Neuron (in vitro differentiated cells): ENCODE measurements at regions not wholly inside any gene's neighbourhood (a gene's known extent, or its start where the extent isn't known, plus 50 kb on each side); places are given as distances from the start of the nearest gene placed in this dataset.

ENCODE experiments used
- H2AFZ ChIP-seq: one replicate; pipeline ENCODE4 v1.6.1; 2013; ENCODE audit warnings: low read depth, mild to moderate bottlenecking, inconsistent platforms, low read length, moderate library complexity
- H3K27me3 ChIP-seq: one replicate; pipeline ENCODE4 v1.6.1; 2013; ENCODE audit warnings: low read length; ENCODE audit not compliant: insufficient read depth
- H3K36me3 ChIP-seq: one replicate; pipeline ENCODE4 v1.6.1; 2013; ENCODE audit warnings: low read length; ENCODE audit not compliant: insufficient read depth
- H3K4me1 ChIP-seq: one replicate; pipeline ENCODE4 v1.6.1; 2013; ENCODE audit warnings: low read length; ENCODE audit not compliant: insufficient read depth
- H3K4me3 ChIP-seq: 2 replicates; pipeline ENCODE4 v1.5.1; 2013; ENCODE audit warnings: mild to moderate bottlenecking, low read length, moderate library complexity
- H3K9me3 ChIP-seq: one replicate; pipeline ENCODE4 v1.6.1; 2013; ENCODE audit warnings: low read length

DNA sequence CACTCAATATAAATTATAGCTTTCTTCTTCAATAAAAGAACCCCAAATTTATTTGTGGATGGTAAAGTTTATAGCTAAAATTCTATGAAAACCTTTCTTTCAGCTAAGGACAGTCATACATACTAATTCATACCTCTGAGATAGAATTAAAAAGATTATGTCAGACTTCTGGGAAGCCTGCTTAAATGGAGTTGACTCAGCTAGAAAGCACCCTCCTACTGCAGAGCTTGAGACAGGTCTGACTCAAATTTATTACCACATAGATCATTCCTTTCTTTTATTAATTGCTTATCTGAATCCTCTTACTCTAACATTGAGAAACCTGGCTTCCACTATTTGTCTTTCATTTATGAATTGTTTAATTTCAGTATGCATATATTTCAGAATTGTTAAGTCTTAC lies 1007.0 kb upstream of the LRFN5 start:
- Histone ChIP-seq H3K4me1 (peaks cover 4% of the 10 kb centered on the region), H3K4me3 (no peak overlapping the region), H3K36me3 (no peaks in the 10 kb centered on the region), H3K9me3 (no peaks in the 10 kb centered on the region), H2AFZ (peak overlapping the region; percentile 31), H3K27me3 (no peaks in the 10 kb centered on the region)

DNA sequence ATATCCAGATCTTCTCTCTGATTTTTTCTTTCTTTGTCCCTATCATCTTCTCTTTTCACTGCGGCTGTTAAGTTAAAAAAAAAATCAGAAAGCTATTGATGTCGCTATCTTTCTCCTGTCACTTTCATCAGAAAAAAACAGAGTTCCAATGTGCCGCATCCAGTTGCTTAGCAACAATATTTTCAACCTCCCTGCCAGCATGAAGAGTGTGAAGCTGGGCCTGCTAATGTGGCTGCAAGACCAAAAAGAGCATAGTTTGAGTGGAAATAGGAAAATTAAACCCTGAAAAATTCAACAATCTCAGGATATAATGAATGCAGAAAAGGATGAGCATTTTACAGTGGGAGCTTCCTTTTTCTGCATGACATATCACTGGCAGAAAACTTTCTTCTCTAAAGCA lies 1025.4 kb upstream of the LRFN5 start:
- peaks cover 13% of the 10 kb centered on the region for H3K4me1 ChIP-seq
- H3K9me3 ChIP-seq = no peaks in the 10 kb centered on the region
- H2AFZ ChIP-seq = peak overlapping the region; percentile 61
- H3K4me3 ChIP-seq = peak overlapping the region; percentile 13
- H3K27me3 ChIP-seq = no peaks in the 10 kb centered on the region
- H3K36me3 ChIP-seq = no peaks in the 10 kb centered on the region

- Histone ChIP-seq H3K4me3 (no peak overlapping the region), H3K36me3 (no peaks in the 10 kb centered on the region), H3K9me3 (no peaks in the 10 kb centered on the region), H3K4me1 (peaks cover 13% of the 10 kb centered on the region), H3K27me3 (no peaks in the 10 kb centered on the region), H2AFZ (no peak overlapping the region)
Observed at GRCh38 chr14:40576880-40577478, 1029.7 kb upstream of the LRFN5 start.

DNA sequence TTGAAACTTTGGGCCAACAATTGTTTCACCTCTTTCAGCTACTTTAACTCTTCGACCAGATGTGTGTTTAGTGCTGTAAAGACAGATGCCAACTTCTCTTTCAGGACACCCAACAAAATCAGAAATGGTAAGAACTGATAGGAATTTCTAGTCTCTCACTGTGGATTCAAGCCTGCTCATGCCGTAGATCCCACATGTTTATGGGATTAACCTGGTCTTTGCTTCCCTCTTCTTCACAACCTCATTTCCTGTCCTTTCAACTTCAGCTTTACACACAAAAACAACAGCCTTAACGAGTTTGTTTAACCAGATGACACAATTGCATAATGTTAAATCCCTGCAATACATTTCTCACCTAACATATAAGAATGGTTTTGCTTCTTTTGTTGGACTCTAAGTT lies 1031.9 kb upstream of the LRFN5 start:
- Histone ChIP-seq H2AFZ (no peak overlapping the region), H3K4me1 (no peaks in the 10 kb centered on the region), H3K27me3 (no peaks in the 10 kb centered on the region), H3K9me3 (no peaks in the 10 kb centered on the region), H3K4me3 (no peak overlapping the region), H3K36me3 (no peaks in the 10 kb centered on the region)

DNA sequence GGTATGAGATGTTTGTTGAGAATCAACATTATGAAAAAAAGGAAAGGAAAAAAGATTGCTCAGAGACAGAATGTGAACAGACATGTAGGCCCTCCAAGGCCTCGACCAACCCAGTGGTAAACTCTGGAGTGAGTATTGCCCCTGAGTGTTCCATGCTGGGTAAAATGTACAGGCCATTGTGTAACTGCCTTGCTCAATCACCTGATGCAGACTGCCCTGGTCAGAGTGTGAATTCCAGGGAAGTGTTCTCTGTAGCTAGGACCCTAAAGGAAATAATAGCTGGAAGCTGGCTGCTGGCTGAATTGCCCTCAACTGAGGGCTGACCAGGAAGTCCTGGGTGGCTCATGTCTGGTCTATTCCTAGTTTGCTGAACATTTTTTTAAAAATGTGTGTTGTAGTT lies 1081.4 kb upstream of the LRFN5 start:
- no peak overlapping the region for H3K4me3 ChIP-seq
- H3K9me3 ChIP-seq = no peaks in the 10 kb centered on the region
- no peaks in the 10 kb centered on the region for H3K4me1 ChIP-seq
- H3K36me3 ChIP-seq = no peaks in the 10 kb centered on the region
- no peaks in the 10 kb centered on the region for H3K27me3 ChIP-seq
- no peak overlapping the region for H2AFZ ChIP-seq

DNA sequence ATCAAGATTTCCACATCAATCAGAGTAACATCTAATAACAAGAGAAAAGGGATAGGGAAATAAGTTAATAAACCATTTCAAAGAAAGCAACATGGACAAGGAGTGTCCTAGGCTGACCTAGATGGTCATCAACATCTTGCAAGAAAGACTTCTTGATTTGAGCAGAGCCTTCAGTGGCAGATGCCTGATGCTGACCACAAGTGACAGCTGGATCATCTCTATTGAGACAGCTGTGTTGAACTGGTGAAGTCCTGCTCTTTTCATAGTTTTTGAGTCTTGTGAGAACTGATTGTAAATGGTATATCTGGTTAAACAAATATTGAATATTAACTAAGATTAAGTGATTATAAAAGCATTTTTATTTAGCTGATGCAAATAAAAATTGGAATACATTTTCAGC lies 1083.6 kb upstream of the LRFN5 start:
- no peaks in the 10 kb centered on the region for H3K9me3 ChIP-seq
- H3K27me3 ChIP-seq = no peaks in the 10 kb centered on the region
- no peaks in the 10 kb centered on the region for H3K36me3 ChIP-seq
- H3K4me3 ChIP-seq = no peak overlapping the region
- H2AFZ ChIP-seq = no peak overlapping the region
- H3K4me1 ChIP-seq = no peaks in the 10 kb centered on the region

DNA sequence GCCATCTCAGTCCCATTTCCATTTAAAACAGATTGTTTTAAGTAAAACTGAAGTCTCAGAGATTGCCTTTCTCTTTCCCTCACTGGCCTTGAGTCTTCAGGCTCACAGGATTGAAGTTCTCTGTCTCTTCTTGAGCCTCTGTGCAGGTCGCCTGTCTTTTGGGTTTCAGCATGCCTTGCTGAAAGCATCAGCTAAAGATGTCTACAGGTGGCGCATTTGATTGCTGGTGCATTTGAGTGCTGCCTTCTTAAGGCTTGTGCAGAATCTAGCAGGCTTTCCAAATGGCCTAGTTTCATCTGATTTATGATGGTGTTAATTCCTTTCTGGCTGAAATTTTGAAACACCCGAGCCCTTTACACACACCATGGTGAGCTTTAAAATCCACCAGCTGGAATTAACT lies 1062.2 kb upstream of the FBXO33 start:
- Histone ChIP-seq H3K4me1 (no peaks in the 10 kb centered on the region), H3K27me3 (no peaks in the 10 kb centered on the region), H3K9me3 (no peaks in the 10 kb centered on the region), H3K36me3 (no peaks in the 10 kb centered on the region), H2AFZ (no peak overlapping the region), H3K4me3 (no peak overlapping the region)

GRCh38 chr14:40487824-40488223 lies 1055.6 kb upstream of the FBXO33 start:
- Histone ChIP-seq H2AFZ (no peak overlapping the region), H3K9me3 (no peaks in the 10 kb centered on the region), H3K36me3 (no peaks in the 10 kb centered on the region), H3K4me3 (no peak overlapping the region), H3K27me3 (no peaks in the 10 kb centered on the region), H3K4me1 (no peaks in the 10 kb centered on the region)

GRCh38 chr14:40485688-40486087 lies 1053.5 kb upstream of the FBXO33 start:
- H3K36me3 ChIP-seq = no peaks in the 10 kb centered on the region
- no peak overlapping the region for H3K4me3 ChIP-seq
- H2AFZ ChIP-seq = no peak overlapping the region
- no peaks in the 10 kb centered on the region for H3K4me1 ChIP-seq
- H3K27me3 ChIP-seq = no peaks in the 10 kb centered on the region
- no peaks in the 10 kb centered on the region for H3K9me3 ChIP-seq

DNA sequence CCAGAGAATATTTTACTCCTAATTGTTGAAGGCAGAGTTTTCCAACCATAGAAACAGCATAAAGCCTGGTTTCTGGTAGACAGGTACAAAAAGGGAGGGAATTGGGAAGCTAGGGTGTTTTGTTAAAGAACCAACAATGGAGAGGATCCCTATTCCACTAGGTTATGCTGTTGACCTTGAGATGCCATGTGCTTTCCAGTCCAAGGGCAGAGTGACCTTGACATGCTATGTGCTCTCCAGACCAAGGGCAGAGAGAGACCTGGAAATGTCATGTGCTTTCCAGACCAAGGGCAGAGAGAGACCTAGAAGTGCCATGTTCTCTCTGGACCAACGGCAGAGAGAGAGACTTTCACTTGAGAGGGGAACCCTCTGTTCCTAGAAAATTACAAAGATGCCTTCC lies 1043.8 kb upstream of the FBXO33 start:
- Histone ChIP-seq H2AFZ (no peak overlapping the region), H3K4me1 (peaks cover 3% of the 10 kb centered on the region), H3K4me3 (no peak overlapping the region), H3K9me3 (peaks cover 14% of the 10 kb centered on the region), H3K36me3 (no peaks in the 10 kb centered on the region), H3K27me3 (no peaks in the 10 kb centered on the region)

DNA sequence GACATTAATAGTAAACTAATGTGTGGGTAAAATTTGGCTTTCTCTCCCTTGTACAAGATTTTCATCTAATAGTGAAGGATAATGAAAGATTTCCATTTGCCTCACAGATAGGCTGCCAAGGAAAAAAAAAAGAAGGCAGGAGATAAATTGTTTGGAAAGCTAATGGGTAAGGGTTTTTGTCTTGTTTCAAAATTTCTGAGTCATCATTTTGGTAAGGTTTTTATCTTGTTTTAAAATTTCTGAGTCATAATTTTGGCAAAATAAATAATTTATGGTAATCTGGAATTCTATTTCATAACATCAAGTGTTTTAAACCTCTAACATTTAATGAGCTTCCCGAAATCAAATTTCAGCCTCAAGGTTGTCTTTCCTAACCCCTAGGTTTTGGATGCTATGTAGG lies 1035.7 kb upstream of the FBXO33 start:
- H3K4me1 ChIP-seq = no peaks in the 10 kb centered on the region
- H3K27me3 ChIP-seq = no peaks in the 10 kb centered on the region
- no peak overlapping the region for H3K4me3 ChIP-seq
- no peak overlapping the region for H2AFZ ChIP-seq
- no peaks in the 10 kb centered on the region for H3K36me3 ChIP-seq
- peaks cover 7% of the 10 kb centered on the region for H3K9me3 ChIP-seq

- Histone ChIP-seq H3K9me3 (peaks cover 3% of the 10 kb centered on the region), H2AFZ (no peak overlapping the region), H3K36me3 (no peaks in the 10 kb centered on the region), H3K4me1 (no peaks in the 10 kb centered on the region), H3K4me3 (no peak overlapping the region), H3K27me3 (no peaks in the 10 kb centered on the region)
Observed at GRCh38 chr14:40464531-40464930, 1032.3 kb upstream of the FBXO33 start.

- no peaks in the 10 kb centered on the region for H3K27me3 ChIP-seq
- no peak overlapping the region for H3K4me3 ChIP-seq
- H2AFZ ChIP-seq = no peak overlapping the region
- H3K36me3 ChIP-seq = no peaks in the 10 kb centered on the region
- H3K4me1 ChIP-seq = no peaks in the 10 kb centered on the region
- H3K9me3 ChIP-seq = peaks cover 3% of the 10 kb centered on the region
Observed at GRCh38 chr14:40463886-40464285, 1031.7 kb upstream of the FBXO33 start.

DNA sequence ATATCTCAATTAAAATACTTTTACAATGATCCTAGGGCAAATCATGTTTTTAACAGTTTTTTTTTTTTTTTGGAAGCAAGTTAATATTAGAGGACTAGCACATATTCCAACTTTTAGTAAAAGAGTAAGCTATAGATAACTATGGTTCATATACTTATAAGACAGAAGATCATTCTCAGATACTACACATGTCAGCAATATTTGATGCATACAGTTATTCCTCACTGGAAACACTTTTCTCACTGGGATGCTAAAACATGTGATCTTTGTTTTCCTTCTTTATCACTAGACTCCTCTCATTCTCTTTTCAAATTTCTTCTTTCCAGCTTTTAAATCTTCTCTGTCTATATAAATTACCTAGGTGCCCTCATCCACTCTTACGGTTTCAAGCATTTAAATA lies 1020.4 kb upstream of the FBXO33 start:
- Histone ChIP-seq H3K27me3 (no peaks in the 10 kb centered on the region), H3K9me3 (no peaks in the 10 kb centered on the region), H3K4me1 (no peaks in the 10 kb centered on the region), H3K4me3 (no peak overlapping the region), H2AFZ (no peak overlapping the region), H3K36me3 (no peaks in the 10 kb centered on the region)
